HG02852 (cell line): ENCODE measurements at regions not wholly inside any gene's neighbourhood (a gene's known extent, or its start where the extent isn't known, plus 50 kb on each side); places are given as distances from the start of the nearest gene placed in this dataset.

Source experiments
- ATAC-seq: cut with Tn5 transposase; IDR thresholded peaks from one replicate; pipeline ENCODE4 v1.9.1; 2021; ENCODE audit warnings: mild to moderate bottlenecking, moderate library complexity; ENCODE audit not compliant: unreplicated experiment

DNA sequence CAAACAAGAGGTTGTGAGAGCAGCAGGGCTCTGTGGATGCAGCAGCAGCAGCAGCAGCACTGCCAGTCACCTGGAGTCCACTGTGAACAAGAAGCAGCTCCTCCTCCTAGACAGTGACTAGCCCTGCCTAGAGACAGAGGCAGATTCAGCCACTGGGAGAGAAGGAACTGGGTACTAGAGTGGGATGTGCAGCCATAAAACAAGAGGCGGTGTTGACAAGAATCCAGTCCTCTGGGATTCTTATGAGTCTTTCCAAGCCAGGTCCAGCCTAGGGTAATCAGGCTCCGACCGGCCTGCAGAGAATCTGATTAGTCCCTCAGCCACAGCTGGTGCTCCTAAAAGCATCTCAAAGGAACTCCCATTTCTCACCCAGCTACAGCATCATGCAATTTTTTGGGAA is 83.9 kb upstream of the USP47 start:
- no peak for ATAC-seq

- no peak for ATAC-seq
Measured at GRCh38 chr11:11756718-11757117, 85.1 kb upstream of the USP47 start.

DNA sequence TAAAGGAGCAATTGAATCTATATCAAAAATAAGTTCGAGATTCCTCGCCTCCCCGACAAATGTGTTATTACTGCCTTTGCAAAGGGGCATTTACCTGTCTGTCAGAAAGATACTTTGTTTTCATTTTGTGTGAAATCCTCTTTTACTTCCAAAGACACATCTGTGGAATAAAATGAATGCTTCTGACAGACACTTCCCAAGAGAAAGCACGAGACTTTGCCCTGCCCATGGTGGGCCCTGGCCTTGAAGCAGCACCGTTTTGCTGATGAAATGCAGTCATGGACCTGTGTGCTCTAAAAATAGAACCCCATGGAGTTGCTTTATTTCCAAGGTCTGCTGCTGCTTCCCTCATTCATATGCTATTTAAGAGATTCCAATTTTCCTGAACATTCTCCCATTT is 85.9 kb upstream of the USP47 start:
- no peak for ATAC-seq

DNA sequence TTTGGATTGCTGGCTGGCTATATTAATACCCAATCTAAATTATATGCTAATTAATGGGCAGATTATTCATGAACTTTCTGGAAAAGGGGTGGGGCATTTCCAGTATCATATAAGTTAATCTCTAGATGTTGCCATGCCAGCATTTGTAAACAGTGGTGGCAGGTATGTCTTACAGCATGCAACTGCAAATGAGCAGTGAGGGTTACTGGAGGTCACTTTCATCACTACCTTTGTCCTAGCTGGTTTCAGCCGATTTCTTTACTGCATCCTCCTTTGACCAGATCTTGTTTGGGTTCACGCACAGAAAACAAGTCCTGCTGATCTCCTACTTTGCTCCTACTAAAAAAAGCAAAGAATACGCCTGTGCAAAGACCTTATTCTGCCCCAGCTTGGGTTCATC is 89.1 kb upstream of the USP47 start:
- no peak for ATAC-seq

DNA sequence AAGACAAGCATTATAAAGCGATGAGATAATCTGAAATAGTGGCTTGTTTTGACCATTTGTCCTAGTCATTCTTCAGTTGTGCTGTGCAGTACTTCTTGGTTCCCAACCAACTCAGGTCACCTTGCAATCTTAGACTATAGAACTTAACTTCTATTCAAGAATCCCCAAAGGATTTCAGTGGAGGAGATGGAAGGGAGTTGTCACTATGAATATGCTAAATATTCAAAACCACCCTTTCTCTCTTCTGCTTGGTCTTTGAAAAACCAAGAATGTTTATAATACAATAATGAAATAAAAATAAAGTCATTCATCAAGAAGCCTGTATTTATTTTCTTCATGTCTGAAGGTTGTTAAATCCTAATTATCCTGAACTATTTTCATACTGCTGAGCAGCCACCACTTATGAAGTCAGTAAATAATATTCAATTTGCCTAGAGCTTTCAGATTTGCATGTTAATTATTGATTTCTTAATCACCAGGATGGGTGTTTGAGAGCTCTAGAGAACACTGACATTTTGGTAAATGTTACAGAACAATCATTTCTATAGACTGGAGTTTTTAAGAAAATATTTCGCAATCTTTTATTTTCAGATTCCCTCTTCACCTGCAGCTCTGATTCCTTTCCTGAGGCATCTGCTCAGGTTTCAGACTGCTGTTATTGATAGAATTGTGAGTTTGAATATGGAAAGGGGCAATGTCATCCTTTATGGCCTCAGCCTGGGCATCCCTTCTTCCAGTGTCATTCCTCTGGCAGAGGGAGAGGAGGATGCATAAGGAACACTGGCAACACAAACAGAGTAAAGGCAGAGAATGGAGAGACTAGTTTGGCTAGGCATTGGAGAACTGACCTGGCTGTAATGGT is 91.5 kb upstream of the USP47 start:
- no peak for ATAC-seq

DNA sequence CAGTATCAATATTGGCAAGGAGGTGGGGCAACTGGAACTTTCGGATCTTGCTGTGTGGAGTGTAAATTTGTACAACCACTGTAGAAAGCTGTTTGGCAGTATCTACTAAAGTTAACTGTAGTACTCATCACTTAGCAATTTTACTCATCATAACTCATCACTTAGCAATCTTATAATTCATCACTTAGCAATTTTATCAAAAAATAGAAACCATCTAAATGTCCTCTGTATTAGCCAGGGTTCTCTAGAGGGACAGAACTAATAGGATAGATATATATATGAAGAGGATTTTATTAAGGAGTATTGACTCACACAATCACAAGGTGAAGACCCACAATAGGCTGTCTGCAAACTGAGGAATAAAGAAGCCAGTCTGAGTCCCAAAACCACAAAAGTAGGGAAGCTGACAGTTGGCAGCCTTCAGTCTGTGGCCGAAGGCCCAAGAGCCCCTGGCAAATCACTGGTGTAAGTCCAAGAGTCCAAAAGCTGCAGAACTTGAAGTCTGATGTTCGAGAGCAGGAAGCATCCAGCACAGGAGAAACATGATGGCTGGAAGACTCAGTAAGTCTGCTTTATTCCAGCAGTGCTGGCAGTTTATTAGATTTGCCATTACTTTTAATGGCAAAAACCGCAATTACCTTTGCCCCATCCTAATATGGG is 92.9 kb upstream of the USP47 start:
- no peak for ATAC-seq

DNA sequence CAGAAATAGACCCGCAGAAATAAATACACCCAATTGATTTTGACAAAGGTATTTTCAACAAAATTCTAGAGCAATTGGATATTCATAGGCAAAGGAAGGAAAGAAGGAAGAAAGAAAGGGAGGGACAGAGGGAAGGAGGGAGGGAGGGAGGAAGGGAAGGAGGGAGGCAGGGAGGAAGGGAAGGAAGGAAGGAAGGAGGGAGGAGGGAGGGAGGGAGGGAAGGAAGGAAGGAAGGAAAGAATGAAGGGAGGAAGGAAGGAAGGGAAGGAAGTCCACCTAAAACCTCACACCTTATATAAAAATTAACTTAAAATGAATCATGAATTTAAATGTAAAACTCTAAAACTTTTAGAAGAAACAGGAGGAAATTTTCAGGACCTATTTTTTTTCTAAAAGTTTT is 94.2 kb upstream of the USP47 start:
- ATAC-seq: no peak

DNA sequence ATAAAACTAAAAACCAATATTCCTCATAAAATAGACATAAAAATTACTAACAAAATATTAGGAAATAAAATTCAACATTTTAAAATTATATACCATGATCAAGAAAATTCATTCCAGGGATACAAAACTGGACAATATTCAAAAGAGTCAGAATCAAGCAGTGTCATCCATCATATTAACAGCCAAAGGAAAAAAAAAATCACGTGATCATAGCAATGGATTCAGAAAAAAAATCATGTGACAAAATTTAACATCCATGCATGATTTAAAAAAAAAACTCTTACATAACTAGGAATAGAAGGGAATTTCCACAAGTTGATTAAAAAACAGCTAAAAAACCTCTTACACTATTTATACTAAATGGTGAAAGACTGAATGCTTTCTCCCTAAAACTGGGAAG is 95.3 kb upstream of the USP47 start:
- ATAC-seq: no peak

- no peak for ATAC-seq
Measured at GRCh38 chr11:11743216-11743615, 98.6 kb upstream of the USP47 start.

- no peak for ATAC-seq
Measured at GRCh38 chr11:11742486-11742885, 99.3 kb upstream of the USP47 start.

- ATAC-seq: no peak
Measured at GRCh38 chr11:11740836-11741235, 100.9 kb upstream of the USP47 start.

DNA sequence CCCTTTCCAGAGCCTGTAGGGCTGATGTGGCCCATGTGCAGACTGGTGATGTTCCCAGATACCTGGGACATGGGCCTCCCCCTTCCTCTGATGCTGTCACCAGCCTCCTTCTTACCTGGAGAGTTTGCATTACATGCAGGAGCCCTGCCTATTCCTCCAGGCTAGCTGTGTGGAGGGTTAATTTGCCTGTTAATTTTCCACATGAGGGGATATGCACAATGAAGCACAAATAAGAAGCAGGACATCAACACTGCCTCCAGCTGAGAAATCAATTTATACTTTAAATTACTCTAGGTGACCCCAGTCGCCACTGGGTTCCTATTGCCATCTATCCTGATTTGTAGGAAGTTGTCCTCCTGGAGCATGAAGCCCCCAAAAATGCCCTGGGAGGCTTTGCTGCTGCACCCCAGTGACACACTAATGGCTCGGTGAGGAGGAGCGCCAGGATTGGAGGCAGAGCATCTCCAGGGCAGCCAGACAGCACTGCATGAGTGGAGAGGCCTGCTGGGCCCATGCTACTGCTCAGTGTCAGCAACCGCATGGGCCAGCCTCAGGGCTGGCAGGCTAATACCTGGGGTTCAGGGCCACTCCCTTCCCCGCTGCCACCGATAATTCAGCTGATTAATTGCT is 101.6 kb upstream of the USP47 start:
- ATAC-seq: no peak

DNA sequence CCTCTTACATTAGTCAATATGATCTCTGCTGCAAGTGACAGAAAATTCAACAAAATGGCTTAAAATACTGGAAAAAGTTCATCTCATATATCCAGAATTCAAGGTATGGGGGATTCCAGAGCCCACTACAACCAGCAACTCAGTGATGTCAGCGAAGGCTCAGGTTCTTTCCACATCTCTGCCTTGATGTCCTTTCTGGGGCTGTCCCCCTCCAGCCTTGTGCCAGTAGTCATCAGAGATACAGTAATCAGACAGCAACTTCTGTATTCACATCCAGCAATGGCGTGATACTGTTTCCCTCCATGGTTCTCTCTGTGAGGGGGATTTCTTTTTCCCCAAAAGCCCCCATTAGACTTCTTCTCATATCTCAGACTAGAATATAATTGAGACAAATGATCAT is 103.4 kb upstream of the USP47 start:
- ATAC-seq: no peak

DNA sequence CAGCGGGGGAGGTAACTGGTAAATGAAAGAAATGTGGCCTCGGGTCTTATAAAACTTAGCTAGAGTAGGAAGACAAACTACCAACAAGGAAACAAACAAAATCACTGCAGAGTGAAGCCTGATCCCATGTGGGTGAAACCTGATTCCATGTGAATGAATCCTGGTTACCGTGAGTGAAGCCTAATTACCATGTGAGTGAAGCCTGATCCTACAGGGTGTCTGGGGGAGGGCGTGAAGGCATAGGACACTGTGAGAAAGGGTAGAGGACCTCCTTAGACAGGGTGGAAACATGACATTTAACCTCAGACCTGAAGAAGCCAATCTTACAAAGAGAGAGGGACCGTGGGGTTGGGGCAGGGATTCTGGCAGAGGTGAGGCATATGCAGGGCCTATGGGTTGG is 106.2 kb upstream of the USP47 start:
- no peak for ATAC-seq

GRCh38 chr11:11733246-11733747 is 108.5 kb upstream of the USP47 start:
- no peak for ATAC-seq

- ATAC-seq: no peak
Measured at GRCh38 chr11:11732116-11732515, 109.7 kb upstream of the USP47 start.

DNA sequence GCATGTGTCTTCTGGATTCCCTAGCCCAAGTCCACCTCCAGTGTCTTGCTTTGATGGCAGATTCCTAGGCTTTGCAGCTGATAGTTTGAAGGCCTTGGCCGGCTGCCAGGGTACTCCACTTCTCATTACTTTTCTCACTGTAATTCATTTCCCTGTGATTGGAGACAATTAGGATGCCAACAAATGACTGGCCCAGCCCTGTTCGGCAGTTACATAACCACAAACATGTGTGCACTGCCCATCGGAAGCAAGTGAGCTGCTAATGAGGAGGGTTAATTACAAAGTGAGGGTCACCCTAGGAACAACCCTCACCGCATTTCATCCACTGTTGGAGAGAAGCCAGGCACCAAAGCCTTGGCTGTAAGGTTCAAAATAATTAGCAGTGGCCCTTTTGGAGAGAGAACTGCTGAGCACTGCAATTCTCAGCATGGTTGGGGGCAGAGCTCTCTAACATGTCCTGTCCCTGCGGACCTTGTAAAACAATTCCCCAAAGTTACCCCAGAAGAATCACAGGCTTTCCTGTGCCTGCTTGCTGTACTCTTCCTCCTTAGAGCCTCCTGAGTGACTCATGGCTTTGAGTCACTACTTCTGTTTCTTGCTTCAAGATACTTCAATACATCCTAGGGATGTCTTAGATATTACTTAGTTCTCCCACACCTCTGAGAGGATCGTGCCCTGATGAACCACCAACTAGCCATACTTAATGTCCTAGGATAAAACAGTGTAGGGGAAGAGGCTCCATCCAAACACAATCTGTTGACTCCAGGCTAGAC is 109.7 kb upstream of the GALNT18 start:
- no peak for ATAC-seq

- ATAC-seq: no peak
Measured at GRCh38 chr11:11728386-11728785, 106.6 kb upstream of the GALNT18 start.

GRCh38 chr11:11725438-11725837 is 103.6 kb upstream of the GALNT18 start:
- no peak for ATAC-seq

GRCh38 chr11:11724994-11725393 is 103.2 kb upstream of the GALNT18 start:
- no peak for ATAC-seq

DNA sequence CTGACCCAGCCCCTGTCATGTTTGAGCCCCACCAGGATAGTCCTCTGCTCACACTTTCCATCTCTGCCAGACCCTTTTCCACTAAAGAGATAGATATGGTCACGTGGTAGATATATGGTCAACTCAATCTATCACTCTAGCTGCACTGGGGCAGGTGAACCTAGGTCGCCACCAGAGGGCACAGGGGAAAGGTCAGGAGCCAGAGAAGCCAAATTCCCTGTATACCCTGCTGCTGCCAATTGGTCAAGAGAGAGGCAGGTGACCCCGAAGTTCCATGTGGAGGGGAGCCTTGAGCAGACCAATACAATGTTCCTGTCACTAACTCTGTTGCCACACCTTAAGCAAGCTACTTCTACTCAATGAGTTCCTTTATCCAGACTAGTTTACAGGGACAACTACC is 101.1 kb upstream of the GALNT18 start:
- no peak for ATAC-seq
